GM21576 (cell line): ENCODE measurements at regions not wholly inside any gene's neighbourhood (a gene's known extent, or its start where the extent isn't known, plus 50 kb on each side); places are given as distances from the start of the nearest gene placed in this dataset.

ENCODE experiments used
- ATAC-seq: cut with Tn5 transposase; IDR thresholded peaks from one replicate; pipeline ENCODE4 v1.9.1; 2021; ENCODE audit warnings: mild to moderate bottlenecking, moderate library complexity; ENCODE audit not compliant: unreplicated experiment

DNA sequence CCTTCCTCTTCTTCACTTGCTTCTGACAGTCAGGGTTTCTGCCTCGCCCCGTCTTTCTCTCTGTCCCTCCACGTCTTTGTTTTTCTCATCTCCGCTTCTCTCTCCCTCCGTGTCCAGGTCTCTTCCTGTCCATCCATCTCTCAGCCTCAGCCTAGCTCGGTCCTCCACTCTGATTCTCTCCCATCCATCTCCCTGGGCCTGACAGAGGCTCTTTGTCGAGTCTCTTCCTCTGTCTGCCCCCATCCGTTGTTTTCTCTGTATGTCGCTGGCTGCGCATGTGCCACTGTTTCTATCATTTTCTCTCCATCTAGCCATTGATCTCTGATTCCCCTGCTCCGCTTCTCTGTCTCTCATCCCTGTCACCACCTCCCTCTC is 328.9 kb upstream of the TBX3 start:
- no peak for ATAC-seq

DNA sequence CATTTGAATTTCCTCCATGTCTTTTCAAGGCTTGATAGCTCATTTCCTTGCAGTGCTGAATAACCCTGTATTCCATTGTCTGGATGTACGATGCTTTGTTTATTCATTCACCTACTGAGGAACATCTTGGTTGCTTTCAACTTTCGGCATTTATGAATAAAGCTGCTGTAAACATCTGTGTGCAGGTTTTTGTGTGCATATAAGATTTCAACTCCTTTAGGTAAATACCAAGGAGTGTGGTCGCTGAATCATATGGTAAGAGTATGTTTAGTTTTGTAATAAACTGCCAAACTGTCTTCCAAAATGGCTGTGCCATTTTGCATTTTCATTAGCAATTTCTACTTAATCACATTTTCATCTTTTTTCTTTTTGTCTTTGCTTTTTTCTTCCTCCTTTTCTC is 327.7 kb upstream of the TBX3 start:
- ATAC-seq, result no peak

DNA sequence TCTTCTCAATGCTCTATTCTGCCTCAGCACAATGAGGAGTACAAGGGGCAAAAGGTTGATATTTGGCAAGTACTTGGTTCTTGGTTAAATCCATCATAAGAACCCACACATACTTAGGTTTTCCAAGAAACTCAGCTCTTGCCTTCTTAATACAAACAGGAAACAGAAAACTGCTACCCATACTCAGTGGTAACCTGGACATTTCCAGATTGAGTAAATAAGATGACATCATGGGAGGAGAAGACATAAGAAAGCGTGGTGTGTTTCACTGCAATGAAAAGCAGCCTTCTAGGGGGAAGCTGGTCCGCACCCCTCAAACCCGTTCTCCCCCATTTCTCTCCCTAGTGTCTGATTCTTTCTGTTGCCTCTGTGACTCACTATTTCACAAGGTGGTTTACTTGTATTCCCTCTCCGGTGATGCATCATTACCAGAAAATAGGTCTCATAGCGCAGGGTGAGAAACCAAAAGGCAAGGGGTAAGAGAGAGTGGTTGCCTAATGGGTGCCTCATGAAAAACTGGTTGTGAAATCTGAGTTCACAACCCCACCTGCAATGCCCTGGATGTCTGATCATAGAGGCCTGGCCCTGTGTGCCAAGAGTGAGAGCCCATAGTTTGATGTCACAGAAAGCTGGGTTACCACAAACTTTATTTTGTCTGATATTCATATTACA is 326.5 kb upstream of the TBX3 start:
- ATAC-seq, result no peak

DNA sequence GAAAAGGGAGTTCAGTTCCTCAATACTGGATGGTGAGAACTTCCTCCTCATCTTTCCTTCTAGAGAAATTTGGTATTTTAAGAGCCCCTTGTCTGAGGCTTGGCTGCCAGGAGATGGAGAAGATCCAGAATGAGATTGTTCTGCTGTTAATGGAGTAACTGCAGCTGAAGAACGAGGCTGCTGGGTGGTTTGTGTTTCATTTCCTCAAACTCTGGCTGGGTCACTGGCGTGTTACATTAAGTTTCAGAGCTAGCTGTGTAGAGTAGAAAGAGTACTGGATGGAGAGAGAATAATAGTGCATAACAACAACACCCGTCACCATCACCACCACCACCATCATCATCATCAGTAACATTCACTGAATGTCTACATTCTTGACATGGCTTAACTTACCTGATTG is 325.0 kb upstream of the TBX3 start:
- ATAC-seq, result peak; percentile 94

DNA sequence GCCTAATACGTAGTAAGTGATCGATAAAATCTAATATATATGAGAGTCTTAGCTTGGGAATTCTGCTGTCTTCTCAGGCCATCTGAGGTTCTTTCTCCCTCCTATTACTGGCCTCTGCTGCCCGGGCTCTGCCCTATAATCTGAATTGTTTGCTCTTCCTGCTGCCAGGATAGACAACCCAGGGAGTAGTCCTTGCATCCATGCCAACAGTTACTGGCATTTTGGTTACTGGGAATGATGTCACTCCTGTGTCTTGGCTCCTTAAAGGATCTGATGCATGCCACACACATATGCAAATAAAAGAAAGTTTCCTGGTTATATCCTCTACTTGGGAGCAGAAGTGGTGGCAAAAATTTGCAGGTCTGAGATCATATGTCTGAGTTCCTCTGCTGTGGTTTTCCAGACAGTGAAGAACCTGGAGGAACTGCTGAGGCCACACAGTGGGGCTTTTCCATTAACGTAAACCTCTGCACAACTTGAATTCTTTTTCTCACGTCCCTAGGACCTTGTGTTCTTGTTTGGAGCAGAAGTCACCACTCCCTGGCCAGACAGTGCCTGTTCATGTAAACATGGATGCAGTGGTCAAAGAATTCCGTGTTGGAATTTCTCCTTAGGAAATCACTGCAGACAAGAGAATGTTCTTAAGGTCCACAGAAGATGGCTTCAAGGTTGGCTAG is 320.6 kb upstream of the TBX3 start:
- ATAC-seq, result no peak

DNA sequence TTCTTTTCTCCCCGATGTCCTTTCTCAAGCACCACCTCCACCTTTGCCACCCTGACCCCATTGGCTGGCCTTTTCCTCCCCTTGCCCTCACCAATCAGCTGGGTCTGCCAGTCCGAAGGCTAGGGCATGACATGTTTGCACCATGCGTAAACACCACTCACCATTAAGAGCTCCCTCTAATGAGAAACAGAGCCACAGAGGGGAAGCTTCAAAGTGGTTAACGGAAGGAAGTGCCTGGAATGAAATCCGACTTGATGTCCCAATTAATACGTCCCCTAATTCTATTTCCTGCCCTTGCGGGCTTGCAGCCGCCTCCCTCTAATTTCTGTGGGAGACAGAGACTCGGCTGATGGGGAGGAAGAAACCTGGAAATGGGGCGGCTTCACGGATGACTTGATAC is 318.5 kb upstream of the TBX3 start:
- no peak for ATAC-seq

DNA sequence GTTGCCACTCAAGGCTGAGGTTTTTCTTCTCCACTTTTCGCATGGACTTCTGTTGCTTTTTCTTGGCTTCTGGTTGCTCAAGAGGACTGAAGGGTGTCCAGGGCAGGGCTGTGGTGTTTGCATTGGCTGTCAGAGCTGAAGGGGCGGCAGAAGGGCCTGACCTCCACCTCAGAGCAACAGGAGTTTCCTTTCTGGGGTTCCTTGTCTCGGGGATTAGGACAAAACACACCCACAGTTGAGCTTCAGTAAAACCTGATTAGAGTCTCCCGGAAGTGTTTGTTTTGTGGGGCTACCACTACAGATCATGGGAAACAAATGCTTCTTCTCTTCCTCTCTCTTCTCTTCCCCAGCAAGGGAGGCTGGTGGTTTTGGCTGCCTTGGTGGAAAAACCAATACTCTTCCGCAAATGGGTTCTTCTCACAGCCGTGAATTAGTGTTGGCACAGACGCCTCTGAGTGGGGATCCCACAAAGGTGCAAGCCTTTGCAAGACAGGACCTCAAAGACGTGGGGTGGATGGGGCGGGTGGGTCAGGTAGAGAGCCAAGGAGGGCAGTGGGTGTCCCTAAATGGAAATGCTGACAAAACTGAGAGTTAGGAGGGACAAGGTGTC is 317.7 kb upstream of the TBX3 start:
- ATAC-seq, result no peak

DNA sequence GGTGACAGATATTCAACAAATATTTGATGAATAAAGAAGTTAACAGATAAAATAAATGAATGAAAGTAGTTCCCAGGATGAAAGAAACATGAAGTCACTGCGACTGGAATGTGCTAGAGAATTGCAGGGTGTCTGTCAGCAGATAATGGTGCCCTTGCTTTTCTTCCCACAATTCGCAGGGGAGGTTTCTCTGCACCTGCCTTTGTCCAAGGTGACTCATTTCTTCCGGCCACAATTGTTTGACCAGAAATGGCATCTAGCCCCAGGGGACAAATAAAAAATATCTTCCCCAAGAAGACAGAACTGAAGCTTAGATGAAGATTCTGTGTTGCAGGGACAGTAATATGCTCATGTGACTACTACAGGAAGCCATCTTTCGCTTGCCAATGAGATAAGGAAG is 316.1 kb upstream of the TBX3 start:
- ATAC-seq, result peak; percentile 51

DNA sequence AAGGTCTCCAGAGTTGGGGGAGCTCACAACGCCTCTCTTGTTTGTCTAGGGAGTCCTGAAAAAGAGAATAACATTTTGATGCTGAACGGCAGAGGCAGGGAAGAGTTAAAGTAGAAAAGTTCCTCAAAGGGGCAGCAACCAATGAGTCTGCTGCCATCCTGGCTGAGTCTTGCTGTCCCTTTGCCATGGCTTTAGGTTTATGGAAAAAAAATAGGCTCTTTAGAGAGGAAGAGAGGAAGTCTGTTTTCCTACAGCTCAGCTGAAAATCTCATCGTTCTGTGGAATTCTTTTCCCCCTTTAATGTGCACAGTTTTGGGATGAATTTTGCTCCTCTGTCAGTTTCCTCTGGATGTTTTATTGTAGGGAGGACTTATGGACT is 314.8 kb upstream of the TBX3 start:
- no peak for ATAC-seq

DNA sequence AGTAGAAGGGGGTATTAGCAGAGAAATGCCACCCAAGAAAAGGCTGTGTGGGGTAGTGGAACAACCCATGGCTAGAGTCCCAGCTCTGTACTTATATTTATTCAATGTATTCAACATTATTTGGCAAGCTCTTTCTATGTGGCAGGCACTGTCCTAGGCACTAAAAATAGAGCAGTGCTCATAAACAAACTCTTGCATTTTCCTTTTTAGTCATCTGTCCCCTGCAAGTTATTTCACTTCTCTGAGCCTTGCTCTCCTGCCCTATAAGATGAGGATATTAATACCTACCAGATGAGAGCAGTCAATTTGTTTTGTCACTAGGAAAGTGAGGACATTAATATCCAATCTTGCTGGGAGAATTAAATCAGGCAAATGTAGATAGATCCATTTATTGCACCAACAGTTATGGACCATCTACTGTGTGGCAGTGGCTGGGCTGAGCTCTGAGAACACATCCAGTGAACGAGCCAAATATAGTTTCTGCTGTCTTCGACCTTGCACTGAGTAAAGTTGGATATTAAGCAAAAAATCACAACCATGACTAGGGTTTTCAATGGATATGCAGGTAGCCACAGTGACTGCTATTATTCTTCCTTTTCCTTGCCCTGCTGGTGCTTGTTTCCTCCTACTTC is 314.3 kb upstream of the TBX3 start:
- peak; percentile 60 for ATAC-seq

DNA sequence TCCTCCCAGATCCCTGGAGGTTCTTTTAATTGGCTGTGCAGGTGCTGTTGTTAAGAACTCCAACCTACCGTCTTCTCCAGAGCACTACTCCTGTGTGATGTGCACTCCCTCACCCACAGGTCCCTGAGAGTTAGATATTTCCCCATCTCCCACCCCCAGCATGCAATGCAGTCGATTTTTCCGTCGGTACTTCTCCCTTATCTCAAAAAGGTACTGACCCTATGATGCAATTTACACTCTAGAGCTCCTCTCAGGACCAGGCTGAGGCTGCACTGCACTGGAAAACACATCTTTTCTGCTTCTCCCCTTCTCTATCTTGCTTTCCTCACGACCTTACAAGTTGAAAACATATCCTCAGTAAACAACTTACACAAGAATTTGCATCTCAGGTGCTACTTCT is 312.4 kb upstream of the TBX3 start:
- ATAC-seq, result no peak

DNA sequence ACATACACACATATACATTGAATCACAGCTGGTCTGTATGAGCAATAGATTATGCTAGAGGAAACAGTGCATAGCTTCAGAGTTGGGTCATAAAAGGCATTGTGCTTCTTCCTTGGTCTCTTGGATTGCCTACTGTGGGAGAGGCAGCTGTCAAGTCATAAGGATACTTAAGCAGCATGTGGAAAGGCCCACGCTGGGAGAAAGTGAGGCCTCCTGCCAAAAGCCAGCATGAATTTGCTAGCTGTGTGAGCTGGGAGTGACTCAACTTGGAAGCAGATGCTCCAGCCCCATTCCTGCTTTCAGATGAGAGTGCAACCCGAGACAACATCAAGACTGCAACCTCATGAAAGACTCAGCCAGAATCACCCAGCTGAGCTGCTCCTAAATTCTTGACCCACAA is 311.9 kb upstream of the TBX3 start:
- no peak for ATAC-seq

DNA sequence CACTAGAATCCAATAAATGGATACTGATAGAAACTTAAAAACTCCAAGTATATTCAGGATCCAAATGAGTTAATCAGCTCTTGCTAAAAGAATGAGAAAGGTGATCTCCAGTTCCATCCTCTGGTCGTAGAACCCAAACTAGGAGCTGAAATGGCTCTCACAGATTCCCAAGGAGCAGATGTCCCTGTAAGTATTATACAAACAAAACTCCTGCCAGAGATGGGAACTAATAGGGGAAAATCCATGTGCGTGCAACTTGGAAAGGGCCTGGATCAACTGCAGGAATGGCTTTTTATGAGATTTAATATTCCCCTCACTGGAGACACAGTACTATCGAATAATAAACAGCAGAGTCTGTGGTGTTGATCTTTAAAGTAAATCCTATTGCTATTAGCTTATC is 309.2 kb upstream of the TBX3 start:
- ATAC-seq, result no peak

DNA sequence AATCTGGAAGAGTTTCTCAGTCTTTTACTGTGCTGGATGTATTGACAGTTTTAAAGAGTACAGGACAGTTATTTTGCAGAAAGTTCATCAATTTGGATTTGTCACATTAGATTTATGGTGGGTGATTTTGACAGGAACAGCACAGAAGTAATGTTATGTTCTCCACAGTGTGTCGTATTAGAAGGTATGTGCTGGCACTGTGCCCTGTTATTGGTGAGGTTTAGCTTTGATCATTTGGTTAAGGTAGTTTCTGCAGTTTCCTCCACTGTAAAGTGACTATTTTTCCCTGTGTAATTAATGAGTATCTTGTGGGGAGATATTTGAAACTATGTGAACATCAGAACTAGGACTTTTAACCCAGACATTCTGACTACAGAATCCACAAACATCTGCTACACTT is 308.5 kb upstream of the TBX3 start:
- no peak for ATAC-seq

DNA sequence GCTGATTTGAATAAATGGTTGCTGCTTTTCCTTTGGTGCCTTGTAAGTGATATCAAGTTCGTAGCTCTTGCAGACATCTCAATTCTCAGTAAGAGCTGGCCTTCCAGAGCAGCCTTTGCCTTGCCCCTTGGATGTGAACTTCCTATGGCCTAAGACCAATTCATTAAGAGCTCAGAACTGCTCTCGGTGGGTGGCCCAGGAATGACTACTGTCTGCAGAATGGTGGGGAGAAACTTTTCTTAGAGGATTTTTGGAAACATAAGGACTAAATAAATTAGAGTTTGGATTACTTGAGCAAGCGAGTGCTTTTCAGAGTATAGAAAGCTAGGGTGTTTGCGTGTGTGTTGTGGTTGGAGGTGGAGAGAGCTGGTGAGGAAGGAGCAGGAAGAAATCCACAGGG is 306.4 kb upstream of the TBX3 start:
- no peak for ATAC-seq

DNA sequence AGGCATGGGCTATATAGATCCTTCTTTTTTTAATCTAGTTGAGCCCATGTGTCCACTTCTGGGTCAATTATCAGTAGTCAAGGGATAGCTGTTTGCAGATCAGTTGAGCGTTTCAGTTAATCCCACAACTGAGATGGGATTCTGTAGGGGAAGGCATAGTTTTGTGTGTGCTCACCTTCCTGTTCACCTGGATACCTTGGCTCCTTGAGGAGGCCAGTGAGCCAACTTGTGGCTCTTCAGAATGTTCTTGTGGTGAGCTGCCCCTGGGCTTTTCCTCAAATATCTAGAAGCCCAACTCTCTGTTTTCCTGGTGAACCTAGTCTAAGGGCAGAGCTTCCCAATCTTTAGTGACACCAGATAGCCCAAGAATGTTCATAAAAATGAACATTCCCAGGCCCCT is 302.9 kb upstream of the TBX3 start:
- ATAC-seq, result no peak

DNA sequence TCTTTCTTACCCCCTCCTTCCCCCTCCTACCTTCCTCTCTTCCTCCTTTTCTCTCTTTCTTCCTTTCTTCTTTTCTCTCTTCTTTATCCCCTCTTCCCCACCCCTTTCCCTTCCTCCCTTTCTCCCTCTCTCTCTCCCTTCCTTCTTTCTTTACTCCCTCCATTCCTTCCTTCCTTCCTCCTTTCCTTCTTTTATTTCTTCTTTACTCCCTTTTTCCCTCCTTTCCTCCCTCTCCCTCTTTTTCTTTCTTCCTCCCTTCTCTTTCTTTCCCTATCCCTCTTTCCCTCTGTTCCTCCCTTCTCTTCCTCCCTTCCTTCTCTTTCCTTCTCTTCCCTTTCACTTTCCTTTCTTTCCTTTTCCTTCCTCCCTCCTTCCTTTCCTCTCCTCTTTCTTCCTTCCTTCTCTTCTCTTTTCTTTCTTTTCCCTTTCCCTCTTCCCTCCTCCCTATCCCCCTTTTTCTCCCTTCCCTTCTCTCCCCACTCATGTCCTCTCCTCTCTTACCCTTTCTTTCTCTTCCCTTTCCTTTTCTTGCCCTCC is 302.3 kb upstream of the TBX3 start:
- ATAC-seq, result no peak

DNA sequence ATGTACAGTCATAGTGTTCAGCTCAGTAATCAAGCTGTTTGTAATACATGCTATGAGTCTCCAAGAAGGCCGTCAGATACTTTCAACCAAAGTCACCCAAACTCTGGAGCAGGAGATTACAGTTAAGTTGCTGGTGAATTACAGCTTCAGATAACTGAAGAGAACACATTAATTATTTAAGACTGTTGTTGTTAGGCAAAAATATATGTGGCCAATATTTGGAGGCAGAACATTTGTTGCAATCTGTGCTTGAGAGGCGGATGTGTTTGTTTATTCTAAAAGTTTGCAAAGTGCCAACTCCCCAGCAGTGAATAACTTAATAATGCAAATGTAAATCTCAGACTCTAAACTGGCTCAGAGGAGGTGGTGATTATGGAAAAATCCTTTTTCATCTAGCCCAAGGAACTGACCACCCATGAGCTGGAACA is 300.7 kb upstream of the TBX3 start:
- ATAC-seq, result no peak

DNA sequence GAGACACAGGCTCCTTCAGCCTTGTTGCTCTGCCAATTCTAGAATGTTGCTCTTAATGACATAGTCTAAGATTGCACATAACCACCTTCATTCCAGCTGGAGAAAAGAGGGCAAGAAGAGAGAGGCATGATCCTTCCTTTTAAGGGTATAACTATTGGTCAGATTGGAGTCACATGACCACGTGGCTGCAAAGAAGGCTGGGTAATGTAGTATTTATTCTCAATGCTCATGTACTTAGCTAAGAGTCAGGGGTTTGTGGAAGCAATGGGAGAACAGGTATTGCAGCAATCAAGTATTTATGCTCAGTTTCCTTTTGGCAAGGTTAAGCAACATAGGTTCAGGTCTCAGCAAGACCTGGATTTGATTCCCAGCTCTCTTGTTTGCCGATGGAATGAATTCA is 298.8 kb upstream of the TBX3 start:
- no peak for ATAC-seq

DNA sequence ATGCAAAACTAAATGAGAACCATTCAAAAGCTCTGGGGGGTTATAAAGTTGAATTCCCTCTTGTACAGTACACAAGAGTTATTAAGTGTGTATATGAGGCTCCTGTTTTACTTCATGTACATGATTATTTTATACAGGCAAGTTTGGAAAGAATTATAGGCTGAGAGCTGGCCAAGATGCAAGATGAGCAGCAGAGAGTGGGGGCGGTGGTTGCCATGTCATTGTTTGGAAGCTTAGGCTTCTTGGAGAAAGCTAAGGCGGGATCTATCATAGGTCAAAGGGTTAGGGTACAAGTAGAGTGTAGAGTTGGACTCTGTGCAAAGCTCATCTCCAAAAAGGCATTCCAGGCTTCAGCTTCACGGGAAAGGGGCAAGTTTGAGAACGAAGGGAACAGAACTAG is 297.1 kb upstream of the TBX3 start:
- ATAC-seq, result no peak

DNA sequence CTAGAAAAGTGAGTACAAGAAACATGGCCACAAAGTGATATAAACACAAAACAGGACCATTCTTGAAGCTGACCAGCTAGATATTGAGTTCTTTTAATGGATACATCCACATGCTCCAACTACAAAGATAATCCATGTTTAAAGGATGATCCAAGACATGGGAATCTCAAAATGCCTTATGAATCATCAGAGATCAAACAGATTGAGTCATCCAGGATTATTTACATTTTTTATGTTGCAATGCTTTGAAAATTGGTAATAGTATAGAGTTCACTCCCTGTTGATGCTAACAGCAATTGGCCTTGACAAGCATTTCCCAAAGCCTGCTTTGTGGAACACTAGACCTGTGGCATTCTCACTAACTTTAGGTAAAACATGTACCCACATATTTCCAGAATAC is 293.0 kb upstream of the TBX3 start:
- ATAC-seq, result no peak

DNA sequence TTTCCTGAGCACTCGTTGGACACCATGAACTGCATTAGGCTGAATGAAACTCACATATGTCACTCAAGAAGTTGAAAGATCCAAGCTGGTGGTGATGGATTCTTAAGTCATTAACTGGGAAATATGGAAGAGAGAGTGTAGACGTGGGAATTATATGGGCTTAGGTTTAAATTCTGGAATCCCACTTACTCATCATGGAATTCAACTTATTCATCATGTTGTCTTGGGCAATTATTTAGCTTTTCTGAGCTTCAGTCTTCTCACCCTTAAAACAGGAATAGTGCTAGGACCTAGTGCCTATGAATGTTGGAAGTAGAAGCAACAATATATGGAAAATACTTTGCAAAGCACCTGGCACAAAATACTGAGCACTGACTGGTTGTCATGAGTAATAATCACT is 292.4 kb upstream of the TBX3 start:
- no peak for ATAC-seq
